ENCODE measurements at regions not wholly inside any gene's neighbourhood (a gene's known extent, or its start where the extent isn't known, plus 50 kb on each side); places are given as distances from the start of the nearest gene placed in this dataset.
"Not testable (repeated sequence)": the region's sequence is repeated elsewhere in the genome, so short reads cannot be mapped to it uniquely, and the experiment has no call there.

DNA sequence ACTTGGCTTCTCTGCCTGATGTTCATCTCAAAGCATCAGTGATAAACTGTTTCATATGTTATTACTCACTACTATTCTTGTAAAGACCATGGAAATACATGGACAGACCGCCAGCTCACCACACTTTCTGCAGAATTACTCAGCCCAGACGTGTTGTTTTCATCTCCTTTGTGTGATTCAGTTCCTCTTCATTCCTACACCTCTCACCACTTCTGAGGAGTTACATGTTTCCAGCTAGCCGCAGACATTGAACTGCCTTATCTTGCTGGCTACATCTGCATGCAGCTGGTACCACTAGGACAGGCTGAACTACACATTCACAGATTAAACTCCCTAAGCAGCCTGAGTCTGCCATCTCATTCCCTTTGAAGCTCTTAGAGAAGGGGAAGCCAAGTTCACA lies 443.2 kb upstream of the FGF16 start:
- DNase-seq: peak in 1 of 5 experiments; percentile 84

DNA sequence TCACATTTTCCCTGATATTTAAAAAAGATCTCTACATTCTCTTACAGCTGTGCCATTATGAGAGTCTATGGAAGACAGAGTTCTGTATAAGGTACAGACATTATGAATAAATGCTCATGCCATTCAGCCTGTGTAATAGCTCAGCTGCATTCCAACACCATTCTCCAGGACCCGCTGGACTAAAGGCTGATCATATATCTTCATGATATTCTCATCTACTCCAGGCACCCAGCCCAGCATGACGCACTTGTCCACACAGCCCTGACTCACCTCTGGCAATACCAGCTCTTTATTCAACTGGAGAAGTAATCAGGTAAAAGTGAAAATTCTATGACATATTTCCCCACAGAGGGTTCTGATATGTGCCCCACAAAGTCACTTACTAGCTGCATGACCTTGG lies 437.5 kb upstream of the FGF16 start:
- no peak for DNase-seq

DNA sequence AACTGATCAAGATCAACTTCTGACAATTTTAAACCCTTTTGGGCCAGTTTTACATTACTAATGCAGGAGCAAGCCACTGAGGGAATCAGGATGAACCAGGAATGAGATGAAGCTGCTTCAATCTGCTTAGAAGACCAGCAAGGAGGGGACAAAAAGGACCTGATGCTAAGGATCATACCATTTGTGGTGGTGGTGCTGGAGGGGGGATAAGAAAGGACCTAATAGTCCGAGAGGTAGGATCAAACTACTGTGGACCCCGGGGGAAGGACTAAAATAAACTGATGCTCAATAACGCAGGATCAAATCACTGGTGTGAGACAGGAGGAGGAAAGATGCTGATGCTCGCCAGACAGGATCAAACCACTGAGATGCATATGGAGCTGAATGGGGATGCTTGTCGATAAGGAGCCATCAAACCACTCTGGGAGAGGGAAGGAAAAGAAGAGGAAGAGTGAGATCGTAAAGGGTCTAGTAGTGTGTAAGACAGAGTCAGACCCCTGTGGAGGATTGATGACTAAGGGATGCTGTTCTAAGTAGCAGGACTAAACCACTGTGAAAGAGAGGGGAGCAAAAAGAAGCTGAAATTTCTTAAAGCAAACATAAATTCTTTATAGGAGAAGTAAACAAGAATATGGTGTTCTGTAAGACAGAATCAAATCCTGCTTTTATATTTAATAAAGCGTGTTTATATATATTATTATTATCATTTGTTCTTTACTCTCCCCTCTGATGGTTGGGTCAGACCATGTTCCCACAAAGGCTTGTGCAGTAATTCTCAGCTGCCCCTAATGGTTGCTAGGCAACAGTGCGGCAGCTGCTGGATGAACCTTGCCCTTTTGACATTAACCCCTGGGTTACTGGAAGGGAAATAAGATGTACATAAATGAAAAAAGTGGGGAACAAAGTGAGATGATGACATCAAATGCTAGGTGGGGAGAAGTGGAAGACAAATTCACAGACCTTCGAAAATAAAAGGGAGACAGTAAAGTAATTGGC lies 432.5 kb upstream of the FGF16 start:
- peak in 1 of 5 experiments; percentile 1 for DNase-seq

DNA sequence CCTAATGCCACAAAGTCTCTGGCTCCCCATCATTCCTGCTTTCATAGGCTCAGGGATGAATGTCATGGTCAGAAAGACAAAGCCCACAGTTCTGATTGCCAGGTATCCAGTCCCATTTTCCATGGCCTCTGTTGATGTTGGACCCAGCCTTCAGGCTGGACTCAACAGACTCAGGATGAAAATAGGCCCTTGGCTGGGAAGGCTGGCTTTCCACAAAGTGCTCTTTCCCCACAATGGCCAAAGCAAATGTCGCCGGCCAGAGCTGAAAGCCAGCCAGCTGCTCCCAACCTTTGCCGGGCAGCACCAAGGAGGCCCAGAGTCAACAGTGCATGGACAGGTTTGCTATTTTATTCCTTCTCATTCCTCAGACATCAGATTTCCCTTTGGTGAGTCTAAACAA lies 430.1 kb upstream of the FGF16 start:
- no peak for DNase-seq

DNA sequence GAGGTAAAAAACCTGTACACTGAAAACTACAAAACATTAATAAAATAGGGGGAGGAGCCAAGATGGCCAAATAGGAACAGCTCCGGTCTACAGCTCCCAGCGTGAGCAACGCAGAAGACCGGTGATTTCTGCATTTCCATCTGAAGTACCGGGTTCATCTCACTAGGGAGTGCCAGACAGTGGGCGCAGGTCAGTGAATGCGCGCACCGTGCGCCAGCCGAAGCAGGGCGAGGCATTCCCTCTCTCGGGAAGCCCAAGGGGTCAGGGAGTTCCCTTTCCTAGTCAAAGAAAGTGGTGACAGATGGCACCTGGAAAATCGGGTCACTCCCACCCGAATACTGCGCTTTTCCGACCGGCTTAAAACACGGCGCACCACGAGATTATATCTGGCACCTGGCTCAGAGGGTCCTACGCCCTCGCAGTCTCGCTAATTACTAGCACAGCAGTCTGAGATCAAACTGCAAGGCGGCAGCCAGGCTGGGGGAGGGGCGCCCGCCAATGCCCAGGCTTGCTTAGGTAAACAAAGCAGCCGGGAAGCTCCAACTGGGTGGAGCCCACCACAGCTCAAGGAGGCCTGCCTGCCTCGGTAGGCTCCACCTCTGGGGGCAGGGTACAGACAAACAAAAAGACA lies 400.9 kb upstream of the FGF16 start:
- not testable (repeated sequence) for DNase-seq

DNA sequence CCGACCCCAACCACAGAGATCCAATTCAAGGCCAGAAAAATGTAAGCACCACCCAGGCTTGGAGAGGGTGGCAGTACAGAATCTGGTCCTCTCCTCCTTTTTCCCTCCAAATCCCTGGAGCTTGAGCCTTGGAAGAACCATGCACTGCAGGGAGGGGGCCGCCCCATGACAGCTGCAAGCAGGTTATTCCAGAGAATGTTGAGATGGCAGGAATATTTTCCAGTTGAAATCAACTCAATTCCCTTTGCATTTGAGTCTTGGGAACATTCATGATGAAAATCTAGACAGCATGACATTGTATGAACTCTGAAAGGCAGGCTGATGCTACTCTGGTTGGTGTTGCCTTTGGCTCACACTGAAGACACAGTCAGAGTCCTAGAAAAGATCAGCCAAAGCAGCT lies 386.6 kb upstream of the FGF16 start:
- DNase-seq: no peak

DNA sequence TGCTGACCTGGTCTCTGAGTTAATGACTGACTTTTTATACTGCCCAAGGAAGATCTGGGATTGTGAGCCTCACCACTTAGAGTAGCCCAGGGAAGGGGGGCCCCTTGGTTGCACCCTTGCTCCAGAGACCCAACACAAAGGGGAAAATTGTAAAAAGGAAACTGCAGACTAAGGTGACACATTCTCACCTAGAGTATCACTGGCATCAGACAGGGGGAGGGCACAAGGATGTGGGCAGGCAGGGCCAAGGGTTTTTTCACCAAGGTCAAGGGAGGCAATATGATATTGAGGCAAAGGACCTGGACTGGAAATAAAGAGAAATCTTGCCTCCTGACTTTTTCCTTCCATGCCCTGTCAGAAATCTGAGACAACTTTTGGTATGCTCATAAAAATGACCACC lies 386.2 kb upstream of the FGF16 start:
- no peak for DNase-seq

DNA sequence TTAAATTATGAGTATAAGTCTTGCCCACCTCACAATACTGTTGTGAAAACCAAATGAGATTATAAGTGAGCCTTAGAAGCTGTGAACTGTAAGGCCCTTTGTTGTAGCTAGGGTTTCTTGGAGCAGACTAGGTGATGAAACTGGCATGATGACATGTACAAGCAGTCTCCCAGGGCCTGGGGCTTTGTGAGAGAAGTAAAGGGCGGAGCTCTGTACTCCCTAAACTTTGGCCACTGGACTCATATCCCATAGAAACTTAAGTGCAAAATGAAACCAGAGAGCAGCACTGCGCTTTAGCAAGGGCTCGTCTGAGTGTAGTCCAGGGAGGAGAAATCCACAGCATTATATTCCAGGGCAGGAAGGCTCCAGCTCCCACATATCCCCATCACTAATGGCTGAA lies 385.6 kb upstream of the FGF16 start:
- no peak for DNase-seq

DNA sequence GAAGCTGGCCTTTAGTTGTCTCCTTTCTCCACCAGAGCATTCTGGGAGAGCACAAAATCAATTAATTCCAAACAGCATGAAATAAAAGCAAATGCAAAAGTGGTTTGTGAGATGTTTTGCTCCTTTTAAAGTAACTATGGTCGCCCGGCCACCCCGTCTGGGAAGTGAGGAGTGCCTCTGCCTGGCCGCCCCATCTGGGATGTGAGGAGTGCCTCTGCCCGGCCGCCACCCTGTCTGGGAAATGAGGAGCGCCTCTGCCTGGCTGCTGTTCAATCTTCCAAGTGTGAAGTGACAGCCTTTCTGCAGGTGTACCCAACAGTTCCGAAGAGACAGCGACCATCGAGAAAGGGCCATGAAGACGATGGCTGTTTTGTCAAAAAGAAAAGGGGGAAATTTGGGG lies 381.3 kb upstream of the FGF16 start:
- no peak for DNase-seq

DNA sequence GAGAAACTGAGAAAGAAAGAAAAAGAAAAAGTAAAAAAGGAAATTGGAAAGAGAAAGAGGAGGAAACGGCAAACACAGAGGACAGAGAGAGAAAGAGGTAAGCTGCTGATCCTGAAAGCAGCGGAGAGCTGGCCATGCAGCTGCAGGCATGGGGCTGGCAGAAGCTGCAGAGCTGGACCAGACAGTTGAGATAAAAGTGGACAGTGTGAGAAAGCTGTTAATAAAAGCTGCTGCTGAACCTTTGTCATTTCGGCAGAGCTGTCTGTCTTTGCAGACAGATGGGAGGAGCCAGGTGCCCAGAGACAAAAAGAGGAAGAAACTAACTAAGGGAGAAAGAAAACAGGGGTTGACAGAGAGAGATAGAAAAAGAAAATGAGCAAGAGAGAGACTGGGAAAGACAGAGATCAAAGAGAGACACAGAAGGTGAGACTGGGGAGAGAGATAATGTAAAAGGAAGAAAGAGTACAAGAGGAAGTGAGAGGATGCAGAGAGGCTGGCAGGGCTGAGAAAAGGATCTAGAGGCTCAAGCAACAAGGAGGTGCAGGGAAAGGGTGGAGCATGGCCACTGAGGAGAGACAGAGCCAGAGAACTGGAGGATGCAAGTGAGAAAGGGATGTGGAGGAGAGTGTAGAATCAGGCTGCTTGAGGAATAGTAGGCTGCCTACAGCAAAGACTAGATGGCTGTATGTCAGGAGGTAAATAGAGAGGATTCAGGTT lies 376.8 kb upstream of the FGF16 start:
- DNase-seq: no peak

DNA sequence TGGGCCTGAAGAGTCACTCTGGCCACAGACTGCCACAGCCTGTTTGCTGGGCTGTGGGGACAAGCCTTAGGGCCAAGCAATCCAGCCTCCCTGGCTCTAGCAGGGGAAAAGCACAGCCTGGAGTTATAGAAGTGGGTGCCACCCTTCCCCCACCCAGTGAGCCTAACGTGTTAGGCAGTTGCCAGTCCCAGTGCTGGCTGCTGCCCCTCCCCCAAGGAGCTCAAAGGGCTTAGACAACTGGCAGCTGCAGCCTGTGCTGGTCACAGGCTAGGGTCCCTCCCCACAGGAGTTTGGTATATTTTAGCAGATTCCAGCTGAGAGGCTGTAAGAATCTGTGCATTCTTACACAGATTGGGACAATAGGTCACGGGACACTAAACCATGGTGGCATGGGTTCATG lies 370.3 kb upstream of the FGF16 start:
- no peak for DNase-seq

DNA sequence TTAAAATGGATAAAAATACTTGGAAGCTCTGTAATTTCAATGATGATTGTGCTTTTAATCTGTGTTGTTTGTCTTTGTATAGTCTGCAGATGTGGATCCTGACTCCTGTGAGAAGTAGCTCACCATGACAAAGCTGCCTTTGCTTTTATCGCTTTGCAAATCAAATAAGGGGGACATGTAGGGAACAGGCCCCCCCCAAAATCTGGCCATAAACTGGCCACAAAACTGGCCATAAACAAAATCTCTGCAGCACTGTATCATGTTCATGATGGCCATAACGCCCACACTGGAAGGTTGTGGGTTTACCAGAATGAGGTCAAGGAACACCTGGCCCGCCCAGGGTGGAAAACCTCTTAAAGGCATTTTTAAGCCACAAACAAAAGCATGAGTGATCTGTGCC lies 366.0 kb upstream of the FGF16 start:
- not testable (repeated sequence) for DNase-seq

DNA sequence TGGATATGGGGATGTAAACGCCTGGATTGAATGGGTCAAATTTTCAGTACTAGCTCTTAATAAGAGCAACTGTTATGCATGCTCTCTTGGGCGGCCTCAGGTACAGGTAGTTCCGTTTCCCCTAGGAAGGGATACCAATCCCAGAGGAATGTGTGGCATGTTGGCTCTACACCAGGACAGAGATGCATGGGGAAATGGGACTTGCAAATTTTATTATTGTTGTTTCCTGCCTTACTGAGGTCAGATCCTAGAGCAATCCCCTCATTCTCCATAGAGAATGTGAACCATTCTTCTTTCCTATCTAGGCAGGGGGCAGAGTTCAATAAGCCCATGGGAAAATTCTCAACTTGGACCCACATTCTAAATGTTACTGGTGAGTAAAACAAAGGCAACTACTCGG lies 361.8 kb upstream of the FGF16 start:
- no peak for DNase-seq

DNA sequence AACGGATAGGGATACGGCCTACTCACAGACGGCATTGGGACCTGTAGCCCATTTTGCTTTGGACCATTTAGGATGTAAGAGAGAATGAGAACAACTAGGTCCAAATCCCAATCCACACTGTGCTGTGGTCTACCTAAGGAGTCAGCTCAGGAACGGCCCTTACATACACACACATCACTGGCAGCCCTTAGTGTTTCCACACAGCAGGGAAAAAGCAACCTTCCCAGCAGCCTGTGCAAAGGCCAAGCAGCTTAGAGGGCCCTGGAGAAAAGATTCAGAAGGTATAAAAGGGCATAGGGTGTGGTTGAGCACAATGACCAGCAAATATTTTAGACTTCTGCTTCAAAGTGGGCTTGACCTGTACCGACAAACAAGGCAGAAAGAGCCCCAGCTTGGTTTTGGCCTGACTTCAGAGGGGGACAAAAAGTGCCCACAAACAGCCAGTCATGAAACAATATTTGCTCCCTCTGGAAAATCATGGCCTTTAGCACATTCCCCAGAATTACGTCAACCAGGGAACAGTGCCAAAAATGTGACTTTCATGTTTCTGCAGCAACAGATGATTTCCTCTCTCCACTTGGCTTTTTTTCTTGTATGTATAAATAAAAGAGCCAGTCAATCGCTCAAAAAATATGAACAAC lies 359.5 kb upstream of the FGF16 start:
- no peak for DNase-seq

DNA sequence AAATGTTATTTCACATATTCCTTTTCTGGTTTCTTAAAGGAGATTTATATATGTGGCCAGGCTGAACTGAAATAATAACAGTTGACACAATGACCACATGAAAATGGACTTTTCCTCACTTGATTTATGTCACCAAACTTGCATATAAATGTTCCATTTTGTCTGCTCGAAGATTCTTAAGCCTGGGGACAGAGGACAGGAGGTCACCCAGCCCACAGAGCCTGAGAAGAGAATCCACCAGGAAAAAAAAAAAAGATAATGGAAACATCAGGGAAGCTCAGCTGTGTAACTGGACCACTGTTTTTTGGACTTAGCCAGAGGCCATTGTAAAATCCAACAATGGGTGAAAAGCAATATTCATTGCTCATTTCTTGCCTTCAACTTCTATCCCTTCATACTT lies 359.0 kb upstream of the FGF16 start:
- DNase-seq: no peak

DNA sequence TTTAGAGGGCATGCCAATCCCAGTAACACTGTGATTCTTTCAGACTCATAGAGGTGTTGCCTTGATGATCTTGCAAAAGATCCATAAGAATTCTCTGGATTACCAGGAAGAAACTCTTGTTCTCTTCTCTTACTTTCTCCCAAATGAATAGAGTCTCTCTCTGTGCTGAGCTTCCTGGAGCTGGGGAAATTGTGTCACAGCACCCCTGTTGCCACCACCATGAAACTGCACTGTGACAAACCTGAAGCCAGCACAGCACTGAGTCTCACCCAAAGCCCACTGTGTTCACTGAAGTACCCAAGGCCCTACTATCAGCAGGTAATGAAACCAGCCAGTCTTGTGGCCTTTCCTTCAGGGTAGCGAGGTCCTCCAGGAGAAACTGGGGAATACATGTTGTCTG lies 332.7 kb upstream of the FGF16 start:
- DNase-seq: no peak

DNA sequence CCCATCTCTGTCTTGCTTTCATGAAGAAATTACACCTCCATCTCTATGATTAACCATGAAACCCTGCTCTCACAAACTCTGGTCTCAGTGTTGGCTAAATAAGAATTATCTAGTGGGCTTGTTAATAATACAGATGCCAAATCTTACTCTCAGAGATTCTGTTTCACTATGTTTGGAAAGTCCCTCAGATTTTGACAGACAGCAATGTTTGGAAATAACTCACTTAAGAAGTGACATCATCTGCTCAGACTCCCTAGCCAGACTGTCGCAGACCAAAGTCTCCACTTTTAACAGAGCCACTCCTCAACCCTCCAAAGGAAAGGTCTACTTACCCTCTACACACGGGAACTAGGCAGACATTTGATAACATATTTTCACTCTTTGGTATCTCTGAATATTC lies 328.5 kb upstream of the FGF16 start:
- DNase-seq: no peak

DNA sequence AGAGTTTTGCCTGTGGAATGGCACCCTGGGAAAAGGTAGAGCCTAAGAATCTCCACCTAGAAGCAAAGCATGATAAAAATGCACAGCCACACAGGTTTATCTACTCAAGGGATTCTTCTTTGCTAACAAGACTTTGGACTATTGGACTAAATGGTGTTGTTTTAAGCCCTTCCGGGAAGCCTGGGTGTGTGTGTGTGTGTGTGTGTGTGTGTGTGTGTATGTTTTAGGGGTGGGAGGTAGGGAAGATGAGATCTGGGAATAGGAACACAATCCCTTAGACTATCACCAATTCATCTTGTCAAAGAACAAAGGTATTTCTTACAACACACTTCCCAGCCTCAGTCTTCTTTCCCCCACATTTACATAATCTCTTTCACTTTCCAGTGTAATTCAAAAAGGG lies 327.5 kb upstream of the FGF16 start:
- no peak for DNase-seq

DNA sequence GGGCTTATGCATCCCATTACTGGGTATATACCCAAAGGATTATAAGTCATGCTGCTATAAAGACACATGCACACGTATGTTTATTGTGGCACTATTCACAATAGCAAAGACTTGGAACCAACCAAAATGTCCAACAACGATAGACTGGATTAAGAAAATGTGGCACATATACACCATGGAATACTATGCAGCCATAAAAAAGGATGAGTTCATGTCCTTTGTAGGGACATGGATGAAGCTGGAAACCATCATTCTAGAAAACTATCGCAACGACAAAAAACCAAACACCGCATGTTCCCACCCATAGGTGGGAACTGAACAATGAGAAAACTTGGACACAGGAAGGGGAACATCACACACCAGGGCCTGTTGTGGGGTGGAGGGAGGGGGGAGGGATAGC lies 323.3 kb upstream of the FGF16 start:
- not testable (repeated sequence) for DNase-seq

DNA sequence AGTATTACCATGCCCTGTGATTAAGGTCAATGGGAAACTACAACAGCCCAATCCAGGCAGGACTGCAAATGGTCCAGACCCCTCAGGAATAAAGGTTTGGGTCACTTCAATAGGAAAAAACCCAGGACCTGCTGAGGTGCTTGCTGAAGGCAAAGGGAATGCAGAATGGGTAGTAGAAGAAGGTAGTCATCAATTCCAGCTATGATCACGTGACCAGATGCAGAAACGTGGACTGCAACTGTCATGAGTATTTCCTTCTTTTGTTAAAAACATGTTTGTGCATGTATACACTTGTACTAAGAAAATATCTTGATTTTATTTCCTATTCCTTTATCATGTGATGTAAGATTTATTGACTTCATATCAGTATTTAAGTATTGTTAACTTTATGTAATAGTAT lies 319.6 kb upstream of the FGF16 start:
- DNase-seq: not testable (repeated sequence)

DNA sequence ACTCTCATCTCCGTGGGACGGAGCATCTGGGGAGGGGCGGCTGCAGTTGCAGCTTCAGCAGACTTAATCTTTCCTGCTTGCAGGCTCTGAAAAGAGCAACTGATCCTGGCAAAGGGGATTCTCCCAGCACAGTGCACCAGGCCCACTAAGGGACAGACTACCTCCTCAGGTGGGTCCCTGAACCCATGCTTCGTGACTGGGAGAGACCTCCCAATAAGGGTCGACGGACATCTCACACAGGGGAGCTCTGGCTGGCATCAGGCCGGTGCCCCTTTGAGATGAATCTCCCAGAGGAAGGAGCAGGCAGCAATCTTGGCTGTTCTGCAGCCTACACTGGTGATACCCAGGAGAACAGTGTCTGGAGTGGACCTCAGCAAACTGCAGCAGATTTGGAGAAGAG lies 303.3 kb upstream of the FGF16 start:
- DNase-seq: no peak

DNA sequence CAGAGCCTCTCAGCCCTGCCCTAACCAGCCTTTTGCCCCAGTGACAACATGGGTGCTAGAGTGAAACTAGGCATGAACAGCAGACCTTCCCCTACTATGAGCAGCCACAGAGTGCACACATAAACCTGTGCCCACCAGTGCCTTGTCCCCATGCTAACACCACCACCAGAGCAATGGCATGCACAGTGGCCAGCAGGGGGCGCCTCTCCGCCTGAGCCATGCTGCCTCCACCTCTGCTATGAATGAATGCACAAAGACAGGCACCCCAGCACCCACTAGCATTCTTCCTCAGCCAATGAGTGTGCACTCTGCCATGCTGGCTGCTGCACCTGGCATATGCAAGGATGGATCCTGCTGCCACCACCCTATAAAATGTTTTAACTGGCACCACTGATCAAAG lies 286.9 kb upstream of the FGF16 start:
- peak in 1 of 5 experiments; percentile 16 for DNase-seq

DNA sequence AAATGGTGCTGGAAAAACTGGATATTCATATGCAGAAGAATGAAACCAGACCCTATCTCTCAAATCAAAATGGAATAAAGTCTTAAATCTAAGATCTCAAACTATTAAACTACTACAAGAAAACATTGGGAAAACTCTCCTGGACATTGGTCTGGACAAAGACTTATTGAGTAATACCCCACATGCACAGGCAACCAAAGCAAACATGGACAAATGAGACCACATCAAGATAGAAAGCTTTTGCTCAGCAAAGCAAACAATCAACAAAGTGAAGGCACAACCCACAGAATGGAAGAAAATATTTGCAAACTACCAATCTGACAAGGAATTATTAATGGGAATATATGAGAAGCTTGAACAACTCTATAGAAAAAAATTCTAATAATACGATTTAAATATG lies 284.4 kb upstream of the FGF16 start:
- DNase-seq: no peak
